Body of pancreas (tissue), 4 donors: ENCODE measurements at regions not wholly inside any gene's neighbourhood (a gene's known extent, or its start where the extent isn't known, plus 50 kb on each side); places are given as distances from the start of the nearest gene placed in this dataset.

Source experiments
- ATAC-seq: fragments of 150-250 bp; one replicate; pipeline ENCODE4 v1.9.1; 2016
- DNase-seq, 4 donors: peaks; one replicate each; pipeline ENCODE4 v3.0.0-alpha.2; 2019
- H3K27ac ChIP-seq, 4 donors: fragments of 200-600 bp; sonication (generic); 1 replicate in 3 of 4; 2 replicates in 1 of 4; pipeline versions ENCODE4 v1.5.1 to v1.6.1; 2016 to 2019; ENCODE audit warnings: mild to moderate bottlenecking in 1 of 4, mixed read lengths in 1 of 4, moderate library complexity in 1 of 4
- H3K27me3 ChIP-seq, 2 donors: fragments of 200-600 bp; sonication (generic); one replicate each; pipeline ENCODE4 v1.6.0; 2016; ENCODE audit warnings: mild to moderate bottlenecking in 1 of 2
- H3K36me3 ChIP-seq, 2 donors: fragments of 200-600 bp; sonication (generic); replicated peaks in 1 of 2; 2 replicates each; pipeline ENCODE4 v1.5.1; 2016; ENCODE audit warnings: low read depth in 2 of 2; ENCODE audit not compliant: insufficient read depth in 1 of 2
- H3K4me1 ChIP-seq: fragments of 200-600 bp; sonication (generic); one replicate; pipeline ENCODE4 v1.6.0; 2016
- H3K4me3 ChIP-seq, 2 donors: fragments of 200-600 bp; sonication (generic); 1 replicate in 1 of 2; 2 replicates in 1 of 2; pipeline ENCODE4 v1.5.1; 2016 to 2019
- H3K9me3 ChIP-seq, 3 donors: fragments of 200-600 bp; sonication (generic); 1 replicate in 2 of 3; 2 replicates in 1 of 3; pipeline ENCODE4 v1.5.1; 2016
- CTCF ChIP-seq, 7 experiments: fragments of 450-650 bp in 4 of 7; fragments of 200-600 bp in 3 of 7; sonication (generic) in 3 of 7; IDR thresholded peaks; one replicate each; pipeline ENCODE4 v1.5.1; 2016 to 2019; ENCODE audit warnings: antibody characterized with exemption in 7 of 7
- POLR2A ChIP-seq, 3 donors: fragments of 450-650 bp; IDR thresholded peaks; one replicate each; pipeline ENCODE4 v1.6.1; 2016; ENCODE audit warnings: antibody characterized with exemption in 3 of 3, mild to moderate bottlenecking in 2 of 3
- WGBS, 2 donors: methylation state at CpG; one replicate each; pipeline ENCODE4 v1.1.5; 2017; 5-methylcytosine and 5-hydroxymethylcytosine counted together
- intact Hi-C: fragments of 100-400 bp; cut with DNase I; formaldehyde crosslinking; loops from one replicate; pipeline ENCODE4 v1.15.1; 2023

GRCh38 chr11:70547386-70547785, 149.1 kb downstream of the CTTN start:
- H3K36me3 ChIP-seq, result no peaks in the 10 kb centered on the region
- no peaks in the 10 kb centered on the region for H3K4me1 ChIP-seq
- no peak overlapping the region for H3K27ac ChIP-seq
- no peak for ATAC-seq
- 83 to 91% methylated on average over 7 of the region's 7 CpGs for WGBS, 2 donors
- H3K9me3 ChIP-seq, result no peaks in the 10 kb centered on the region
- H3K27me3 ChIP-seq, result no peaks in the 10 kb centered on the region
- H3K4me3 ChIP-seq, result no peak overlapping the region
- intact Hi-C loops, result no loop called here
- TF ChIP-seq CTCF (IDR thresholded peaks at IDR 0.05), result no peak
- TF ChIP-seq POLR2A (IDR thresholded peaks at IDR 0.05), result no peak
- no peak for DNase-seq

GRCh38 chr11:70547821-70548670, 149.7 kb downstream of the CTTN start:
- no peak overlapping the region for H3K4me3 ChIP-seq
- H3K9me3 ChIP-seq, result no peaks in the 10 kb centered on the region
- 73 to 80% methylated on average over 18 to 22 of the region's 22 CpGs for WGBS, 2 donors
- ATAC-seq (no peak), DNase-seq (no peak)
- no peaks in the 10 kb centered on the region for H3K4me1 ChIP-seq
- no peaks in the 10 kb centered on the region for H3K27me3 ChIP-seq
- H3K27ac ChIP-seq, result no peak overlapping the region
- intact Hi-C loops, result no loop called here
- no peaks in the 10 kb centered on the region for H3K36me3 ChIP-seq
- TF ChIP-seq CTCF (IDR thresholded peaks at IDR 0.05) (no peak), POLR2A (IDR thresholded peaks at IDR 0.05) (no peak)

DNA sequence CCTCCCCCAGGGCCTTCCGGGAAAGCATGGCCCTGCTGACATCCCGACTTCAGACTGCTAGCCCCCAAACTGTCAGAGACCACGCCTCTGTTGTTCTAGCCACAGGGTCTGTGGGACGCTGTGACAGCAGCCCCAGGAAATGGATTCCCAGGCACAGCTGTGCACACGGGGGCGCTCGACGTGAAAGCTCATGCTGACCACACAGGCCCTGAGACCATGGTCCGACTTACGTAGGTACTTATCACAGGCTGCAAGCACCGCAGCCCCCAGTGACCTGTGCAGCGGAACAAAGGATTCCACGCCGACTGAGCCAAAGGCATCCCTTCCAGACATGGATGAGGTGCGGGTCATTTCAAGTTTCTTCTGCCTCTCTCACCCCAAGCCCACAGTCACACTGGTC, 150.6 kb downstream of the CTTN start:
- ATAC-seq, result no peak
- Histone ChIP-seq H3K27ac (no peak overlapping the region), H3K36me3 (no peaks in the 10 kb centered on the region), H3K4me3 (no peak overlapping the region), H3K27me3 (no peaks in the 10 kb centered on the region), H3K9me3 (no peaks in the 10 kb centered on the region), H3K4me1 (no peaks in the 10 kb centered on the region)
- no peak for DNase-seq
- TF ChIP-seq CTCF (IDR thresholded peaks at IDR 0.05), result no peak
- no peak for TF ChIP-seq POLR2A (IDR thresholded peaks at IDR 0.05)
- intact Hi-C loops, result no loop called here
- WGBS, 2 donors, result 96 to 100% methylated on average over 2 to 15 of the region's 15 CpGs

DNA sequence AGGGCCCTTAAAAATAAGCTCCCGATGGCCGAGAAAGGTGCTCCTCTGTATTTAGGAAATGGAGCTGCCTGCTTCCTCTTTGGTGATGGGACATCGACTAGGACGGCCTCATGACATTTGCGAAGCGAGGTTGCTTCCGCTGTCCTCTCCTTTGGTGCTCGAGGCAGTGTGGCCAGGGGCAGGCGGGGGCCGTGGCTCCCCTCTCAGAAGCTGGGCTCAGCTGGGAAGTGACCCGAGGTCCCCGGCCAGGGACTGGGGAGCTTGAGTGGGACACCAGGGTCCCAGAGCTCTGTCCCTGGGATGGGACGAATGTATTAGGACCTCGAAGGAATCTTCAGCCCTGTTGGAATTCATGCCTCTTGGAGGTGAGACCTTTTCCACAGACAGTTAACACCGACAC, 151.1 kb downstream of the CTTN start:
- H3K4me1 ChIP-seq, result no peaks in the 10 kb centered on the region
- H3K4me3 ChIP-seq, result no peak overlapping the region
- H3K27me3 ChIP-seq, result no peaks in the 10 kb centered on the region
- no peaks in the 10 kb centered on the region for H3K36me3 ChIP-seq
- intact Hi-C loops, result no loop called here
- DNase-seq (no peak), ATAC-seq (no peak)
- H3K9me3 ChIP-seq, result no peaks in the 10 kb centered on the region
- H3K27ac ChIP-seq, result no peak overlapping the region
- 84 to 86% methylated on average over 14 to 15 of the region's 15 CpGs for WGBS, 2 donors
- TF ChIP-seq POLR2A (IDR thresholded peaks at IDR 0.05), result no peak
- TF ChIP-seq CTCF (IDR thresholded peaks at IDR 0.05), result no peak

- Histone ChIP-seq H3K9me3 (no peaks in the 10 kb centered on the region), H3K27me3 (no peaks in the 10 kb centered on the region), H3K36me3 (no peaks in the 10 kb centered on the region), H3K27ac (no peak overlapping the region), H3K4me3 (no peak overlapping the region), H3K4me1 (no peaks in the 10 kb centered on the region)
- WGBS, 2 donors, result 93 to 99% methylated on average over 11 of the region's 11 CpGs
- DNase-seq (no peak), ATAC-seq (no peak)
- intact Hi-C loops, result no loop called here
- TF ChIP-seq POLR2A (IDR thresholded peaks at IDR 0.05) (no peak), CTCF (IDR thresholded peaks at IDR 0.05) (no peak)
These were observed 151.5 kb downstream of the CTTN start for GRCh38 chr11:70549796-70550195.
